Panc1 (cell line): ENCODE measurements at regions not wholly inside any gene's neighbourhood (a gene's known extent, or its start where the extent isn't known, plus 50 kb on each side); places are given as distances from the start of the nearest gene placed in this dataset.

Source experiments
- ATAC-seq: fragments of 200-7000 bp; cut with Tn5 transposase; 2 replicates; pipeline ENCODE4 v1.9.1; 2020; ENCODE audit warnings: mild to moderate bottlenecking, moderate library complexity
- BruUV-seq: library from RNA; stranded (reverse); fragments of 400-500 nt; replicated peaks from 2 replicates; lab custom pipeline; 2021; lab: Mats Ljungman, UMichigan
- CTCF ChIA-PET: fragments of 300-600 bp; sonication (Branson Sonifier 250); formaldehyde crosslinking; loops from one replicate; lab custom pipeline; 2022; ENCODE audit warnings: antibody characterized with exemption; lab: Charles Lee
- POLR2A ChIA-PET: fragments of 300-600 bp; sonication (Branson Sonifier 250); formaldehyde crosslinking; loops from one replicate; lab custom pipeline; 2022; ENCODE audit warnings: antibody characterized with exemption; lab: Charles Lee
- DNase-seq: peaks from one replicate; pipeline ENCODE4 v3.0.0-alpha.2; 2010; ENCODE audit warnings: low read depth, low spot score
- H3K27ac ChIP-seq: 2 replicates; pipeline ENCODE4 v1.5.1; 2011; ENCODE audit warnings: mild to moderate bottlenecking, low read length, inconsistent platforms
- H3K27me3 ChIP-seq: fragments of 200-500 bp; sonication (Bioruptor generic); 2 replicates; pipeline ENCODE4 v1.6.0; 2014; ENCODE audit warnings: low read length, inconsistent platforms; ENCODE audit not compliant: control insufficient read depth, insufficient read depth
- H3K36me3 ChIP-seq: fragments of 200-500 bp; sonication (Bioruptor generic); 2 replicates; pipeline ENCODE4 v1.5.1; 2014; ENCODE audit warnings: inconsistent platforms, mild to moderate bottlenecking, low read length, moderate library complexity; ENCODE audit not compliant: control insufficient read depth, insufficient read depth
- H3K4me1 ChIP-seq: 2 replicates; pipeline ENCODE4 v1.5.1; 2011; ENCODE audit warnings: inconsistent platforms, mild to moderate bottlenecking, low read length, moderate library complexity; ENCODE audit not compliant: control insufficient read depth, insufficient read depth
- H3K4me3 ChIP-seq, 2 experiments: 2 replicates each; pipeline ENCODE4 v1.5.1; 2011 to 2012; ENCODE audit warnings: low read depth in 2 of 2, low read length in 2 of 2, mild to moderate bottlenecking in 2 of 2, inconsistent platforms in 1 of 2, moderate library complexity in 1 of 2
- H3K9me3 ChIP-seq: fragments of 200-500 bp; sonication (Bioruptor generic); 2 replicates; pipeline ENCODE4 v1.5.1; 2014; ENCODE audit warnings: low read depth, mild to moderate bottlenecking, inconsistent platforms, low read length, moderate library complexity; ENCODE audit not compliant: control insufficient read depth, insufficient read depth
- POLR2AphosphoS5 ChIP-seq: IDR thresholded peaks from 2 replicates; pipeline ENCODE4 v1.6.1; 2012; ENCODE audit warnings: mild to moderate bottlenecking, low read depth, low read length, moderate library complexity
- SIN3A ChIP-seq: IDR thresholded peaks from 2 replicates; pipeline ENCODE4 v1.6.1; 2012; ENCODE audit warnings: low read depth, mild to moderate bottlenecking, low read length, moderate library complexity, borderline replicate concordance; ENCODE audit not compliant: insufficient read depth
- TCF7L2 ChIP-seq: IDR thresholded peaks from 2 replicates; pipeline ENCODE4 v1.6.1; 2011; ENCODE audit warnings: mild to moderate bottlenecking, low read depth, low read length, inconsistent platforms
- in situ Hi-C: cut with HindIII; loops from 2 replicates; pipeline ENCODE4 v1.10.0; 2016; ENCODE audit warnings: low sequenced_read_pairs, low pct_unique_long_range_greater_than_20kb
- intact Hi-C: fragments of 100-400 bp; cut with micrococcal nuclease; formaldehyde crosslinking; loops from one replicate; pipeline ENCODE4 v1.10.0; 2022; ENCODE audit not compliant: unreplicated experiment
- TF ChIP-seq, protein P1 (sequence below): fragments of 450-650 bp; IDR thresholded peaks from 2 replicates; pipeline ENCODE4 v1.5.1; 2017; ENCODE audit warnings: mild to moderate bottlenecking
- TF ChIP-seq, protein P2 (sequence below), 2 experiments: IDR thresholded peaks; 2 replicates each; pipeline ENCODE4 v1.6.1; 2011 to 2012; ENCODE audit warnings: low read depth in 2 of 2, control low read depth in 1 of 2, low read length in 1 of 2, mild to moderate bottlenecking in 1 of 2, moderate library complexity in 1 of 2; ENCODE audit not compliant: insufficient read depth in 1 of 2

DNA sequence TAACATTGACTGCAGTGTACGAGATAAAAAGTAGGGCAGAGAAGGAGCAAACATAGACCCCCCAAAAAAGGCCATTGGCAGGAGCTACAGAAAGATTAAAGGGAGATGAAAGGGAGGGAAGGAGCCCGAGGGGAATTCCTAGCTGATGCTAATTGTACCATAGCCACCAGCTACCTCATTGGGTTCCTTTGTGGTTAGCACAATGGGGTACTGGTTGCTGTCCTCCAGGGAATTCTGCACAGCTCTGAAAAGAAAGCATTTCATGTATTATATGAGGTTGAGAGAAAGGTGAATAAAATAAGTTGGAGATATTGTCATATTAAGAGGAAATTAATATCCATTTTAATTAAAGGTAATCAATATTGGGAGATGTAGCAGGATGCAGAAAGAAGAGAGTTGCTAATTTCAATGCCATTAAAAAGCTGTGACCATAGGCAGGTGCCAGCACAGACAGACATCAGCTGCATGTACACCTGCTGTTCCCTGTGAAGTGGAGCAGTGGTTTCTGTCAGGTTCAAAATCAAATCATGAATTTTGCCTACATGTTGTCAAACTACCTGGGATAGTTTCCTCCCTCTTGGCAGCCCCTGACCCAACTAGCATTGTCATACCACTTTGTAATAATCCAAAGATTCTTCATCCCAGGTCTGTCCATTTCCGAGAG is 185.4 kb upstream of the DLGAP1 start:
- ChIA-PET CTCF (no interaction called here), POLR2A (no interaction called here)
- no peak overlapping the region for H3K4me3 ChIP-seq
- no peaks in the 10 kb centered on the region for H3K9me3 ChIP-seq
- no peaks in the 10 kb centered on the region for H3K27me3 ChIP-seq
- no TSS peak for BruUV-seq
- no peaks in the 10 kb centered on the region for H3K4me1 ChIP-seq
- TF ChIP-seq, protein P1, sequence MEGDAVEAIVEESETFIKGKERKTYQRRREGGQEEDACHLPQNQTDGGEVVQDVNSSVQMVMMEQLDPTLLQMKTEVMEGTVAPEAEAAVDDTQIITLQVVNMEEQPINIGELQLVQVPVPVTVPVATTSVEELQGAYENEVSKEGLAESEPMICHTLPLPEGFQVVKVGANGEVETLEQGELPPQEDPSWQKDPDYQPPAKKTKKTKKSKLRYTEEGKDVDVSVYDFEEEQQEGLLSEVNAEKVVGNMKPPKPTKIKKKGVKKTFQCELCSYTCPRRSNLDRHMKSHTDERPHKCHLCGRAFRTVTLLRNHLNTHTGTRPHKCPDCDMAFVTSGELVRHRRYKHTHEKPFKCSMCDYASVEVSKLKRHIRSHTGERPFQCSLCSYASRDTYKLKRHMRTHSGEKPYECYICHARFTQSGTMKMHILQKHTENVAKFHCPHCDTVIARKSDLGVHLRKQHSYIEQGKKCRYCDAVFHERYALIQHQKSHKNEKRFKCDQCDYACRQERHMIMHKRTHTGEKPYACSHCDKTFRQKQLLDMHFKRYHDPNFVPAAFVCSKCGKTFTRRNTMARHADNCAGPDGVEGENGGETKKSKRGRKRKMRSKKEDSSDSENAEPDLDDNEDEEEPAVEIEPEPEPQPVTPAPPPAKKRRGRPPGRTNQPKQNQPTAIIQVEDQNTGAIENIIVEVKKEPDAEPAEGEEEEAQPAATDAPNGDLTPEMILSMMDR = no peak
- TF ChIP-seq TCF7L2 (no peak), POLR2AphosphoS5 (no peak), SIN3A (no peak)
- TF ChIP-seq, protein P2, sequence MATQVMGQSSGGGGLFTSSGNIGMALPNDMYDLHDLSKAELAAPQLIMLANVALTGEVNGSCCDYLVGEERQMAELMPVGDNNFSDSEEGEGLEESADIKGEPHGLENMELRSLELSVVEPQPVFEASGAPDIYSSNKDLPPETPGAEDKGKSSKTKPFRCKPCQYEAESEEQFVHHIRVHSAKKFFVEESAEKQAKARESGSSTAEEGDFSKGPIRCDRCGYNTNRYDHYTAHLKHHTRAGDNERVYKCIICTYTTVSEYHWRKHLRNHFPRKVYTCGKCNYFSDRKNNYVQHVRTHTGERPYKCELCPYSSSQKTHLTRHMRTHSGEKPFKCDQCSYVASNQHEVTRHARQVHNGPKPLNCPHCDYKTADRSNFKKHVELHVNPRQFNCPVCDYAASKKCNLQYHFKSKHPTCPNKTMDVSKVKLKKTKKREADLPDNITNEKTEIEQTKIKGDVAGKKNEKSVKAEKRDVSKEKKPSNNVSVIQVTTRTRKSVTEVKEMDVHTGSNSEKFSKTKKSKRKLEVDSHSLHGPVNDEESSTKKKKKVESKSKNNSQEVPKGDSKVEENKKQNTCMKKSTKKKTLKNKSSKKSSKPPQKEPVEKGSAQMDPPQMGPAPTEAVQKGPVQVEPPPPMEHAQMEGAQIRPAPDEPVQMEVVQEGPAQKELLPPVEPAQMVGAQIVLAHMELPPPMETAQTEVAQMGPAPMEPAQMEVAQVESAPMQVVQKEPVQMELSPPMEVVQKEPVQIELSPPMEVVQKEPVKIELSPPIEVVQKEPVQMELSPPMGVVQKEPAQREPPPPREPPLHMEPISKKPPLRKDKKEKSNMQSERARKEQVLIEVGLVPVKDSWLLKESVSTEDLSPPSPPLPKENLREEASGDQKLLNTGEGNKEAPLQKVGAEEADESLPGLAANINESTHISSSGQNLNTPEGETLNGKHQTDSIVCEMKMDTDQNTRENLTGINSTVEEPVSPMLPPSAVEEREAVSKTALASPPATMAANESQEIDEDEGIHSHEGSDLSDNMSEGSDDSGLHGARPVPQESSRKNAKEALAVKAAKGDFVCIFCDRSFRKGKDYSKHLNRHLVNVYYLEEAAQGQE (IDR thresholded peaks at IDR 0.05; ENCODE audit: insufficient read depth in 1 of 2, low read depth in 2 of 2, low read length in 1 of 2) = no peak
- ATAC-seq = no peak
- in situ Hi-C loops (no loop called here), intact Hi-C loops (no loop called here)
- no peak overlapping the region for H3K27ac ChIP-seq
- no peak for DNase-seq
- no peaks in the 10 kb centered on the region for H3K36me3 ChIP-seq

DNA sequence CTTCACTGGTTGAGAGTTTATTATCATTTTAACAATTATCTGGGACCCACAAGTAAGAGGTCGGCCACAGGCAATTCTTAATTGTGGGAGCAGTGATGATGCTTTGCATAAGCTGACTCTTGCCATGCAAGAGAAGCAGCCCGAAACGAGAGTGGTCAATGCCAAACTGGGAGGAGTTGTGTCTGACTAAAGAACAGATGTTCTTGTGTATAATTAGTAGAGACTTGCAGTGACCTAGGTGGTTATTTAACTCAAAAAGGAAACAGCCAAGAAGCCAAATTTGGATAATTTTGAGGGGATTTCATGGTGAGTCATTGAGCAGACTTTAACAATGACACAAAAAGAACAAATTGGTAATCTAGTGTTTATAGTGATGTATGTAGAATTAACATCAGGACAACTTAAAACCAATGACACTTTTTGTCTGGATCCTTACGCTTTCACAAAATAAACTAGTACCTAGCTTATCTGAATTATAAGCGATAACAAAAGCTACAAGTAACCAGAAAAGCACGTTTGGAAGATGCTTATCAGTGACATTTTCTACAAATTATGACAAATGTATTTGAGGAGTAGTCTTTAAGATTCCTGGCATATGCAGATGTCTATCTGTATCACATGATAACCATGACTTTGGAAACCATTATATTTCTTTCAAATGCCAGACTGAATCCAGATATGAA is 184.7 kb upstream of the DLGAP1 start:
- intact Hi-C loops = no loop called here
- H3K27me3 ChIP-seq = no peaks in the 10 kb centered on the region
- ATAC-seq (no peak), DNase-seq (no peak)
- ChIA-PET POLR2A (interaction anchor here (0.7 kb wide), 1 partner anchor 35 kb away, joined by 3 read pairs; no protein-coding TSS in a partner anchor), CTCF (no interaction called here)
- no peaks in the 10 kb centered on the region for H3K36me3 ChIP-seq
- BruUV-seq = no TSS peak
- in situ Hi-C loops = no loop called here
- TF ChIP-seq, protein P1 = no peak
- TF ChIP-seq, protein P2 (IDR thresholded peaks at IDR 0.05; ENCODE audit: insufficient read depth in 1 of 2, low read depth in 2 of 2, low read length in 1 of 2) = no peak
- no peak for TF ChIP-seq SIN3A
- H3K4me3 ChIP-seq = no peak overlapping the region
- no peak overlapping the region for H3K27ac ChIP-seq
- no peaks in the 10 kb centered on the region for H3K9me3 ChIP-seq
- no peaks in the 10 kb centered on the region for H3K4me1 ChIP-seq
